IMR-90 (cell line): ENCODE measurements at regions not wholly inside any gene's neighbourhood (a gene's known extent, or its start where the extent isn't known, plus 50 kb on each side); places are given as distances from the start of the nearest gene placed in this dataset.

Experiments used
- ATAC-seq: fragments of 200-7000 bp; cut with Tn5 transposase; 2 replicates; pipeline ENCODE4 v1.9.1; 2020; ENCODE audit warnings: low read depth, mild to moderate bottlenecking, moderate library complexity
- BruUV-seq: library from RNA; stranded (reverse); fragments of 400-500 nt; replicated peaks from 2 replicates; lab custom pipeline; 2021; lab: Mats Ljungman, UMichigan
- CTCF ChIA-PET: fragments of 300-600 bp; formaldehyde crosslinking; extraction: SDS; loops from one replicate; lab custom pipeline; 2021; ENCODE audit warnings: antibody characterized with exemption; lab: Yijun Ruan, JAX
- POLR2A ChIA-PET: fragments of 300-600 bp; sonication (Branson Sonifier 250); formaldehyde crosslinking; loops from one replicate; lab custom pipeline; 2022; ENCODE audit warnings: antibody characterized with exemption; ENCODE audit not compliant: unreplicated experiment; lab: Charles Lee
- DNase-seq: peaks from one replicate; pipeline ENCODE4 v3.0.0; 2013
- H2AFZ ChIP-seq: replicated peaks from 2 replicates; pipeline ENCODE3; 2013; ENCODE audit warnings: low read length, mild to moderate bottlenecking; ENCODE audit not compliant: poor library complexity
- H2AK5ac ChIP-seq: 2 replicates; pipeline ENCODE4 v1.6.1; 2013; ENCODE audit warnings: low read depth, low read length, inconsistent platforms
- H2AK9ac ChIP-seq: replicated peaks from 2 replicates; pipeline ENCODE3; 2013; ENCODE audit warnings: mild to moderate bottlenecking, low read depth, low read length, moderate library complexity; ENCODE audit not compliant: poor library complexity
- H2BK120ac ChIP-seq: 2 replicates; pipeline ENCODE4 v1.6.1; 2013; ENCODE audit warnings: low read depth, low read length, inconsistent platforms
- H2BK15ac ChIP-seq: 3 replicates; pipeline ENCODE4 v1.6.1; 2013; ENCODE audit warnings: low read depth, low read length, inconsistent platforms
- H2BK20ac ChIP-seq: 2 replicates; pipeline ENCODE4 v1.6.1; 2013; ENCODE audit warnings: low read depth, mild to moderate bottlenecking, inconsistent platforms, low read length, moderate library complexity
- H2BK5ac ChIP-seq: 2 replicates; pipeline ENCODE4 v1.6.1; 2013; ENCODE audit warnings: mild to moderate bottlenecking, low read depth, low read length, inconsistent platforms; ENCODE audit not compliant: poor library complexity, severe bottlenecking
- H3K14ac ChIP-seq: replicated peaks from 2 replicates; pipeline ENCODE4 v1.6.1; 2013; ENCODE audit warnings: low read depth, low read length, inconsistent platforms
- H3K18ac ChIP-seq: 2 replicates; pipeline ENCODE4 v1.6.1; 2013; ENCODE audit warnings: low read depth, low read length, control low read depth
- H3K23ac ChIP-seq: 2 replicates; pipeline ENCODE4 v1.6.1; 2013; ENCODE audit warnings: low read depth, low read length, inconsistent platforms
- H3K27ac ChIP-seq: 2 replicates; pipeline ENCODE4 v1.5.1; 2013; ENCODE audit warnings: mild to moderate bottlenecking, control low read depth, low read length; ENCODE audit not compliant: insufficient read depth
- H3K27me3 ChIP-seq: 2 replicates; pipeline ENCODE4 v1.6.1; 2013; ENCODE audit warnings: low read length; ENCODE audit not compliant: control insufficient read depth, insufficient read depth
- H3K36me3 ChIP-seq: 2 replicates; pipeline ENCODE4 v1.6.1; 2013; ENCODE audit warnings: low read length, mixed read lengths; ENCODE audit not compliant: control insufficient read depth, insufficient read depth
- H3K4ac ChIP-seq: 2 replicates; pipeline ENCODE4 v1.6.1; 2013; ENCODE audit warnings: low read depth, low read length, inconsistent platforms
- H3K4me1 ChIP-seq: 2 replicates; pipeline ENCODE4 v1.6.1; 2013; ENCODE audit warnings: low read length, mixed read lengths; ENCODE audit not compliant: control insufficient read depth, insufficient read depth
- H3K4me2 ChIP-seq: 2 replicates; pipeline ENCODE4 v1.6.1; 2013; ENCODE audit warnings: low read depth, mild to moderate bottlenecking, control low read depth, low read length, moderate library complexity
- H3K4me3 ChIP-seq: 2 replicates; pipeline ENCODE4 v1.5.1; 2013; ENCODE audit warnings: low read depth, mild to moderate bottlenecking, control low read depth, low read length, moderate library complexity; ENCODE audit not compliant: insufficient read depth
- H3K56ac ChIP-seq: 2 replicates; pipeline ENCODE4 v1.6.1; 2013; ENCODE audit warnings: low read length, inconsistent platforms; ENCODE audit not compliant: insufficient read depth; ENCODE audit errors: extremely low read depth
- H3K79me1 ChIP-seq, 2 experiments: 2 replicates each; pipeline ENCODE4 v1.6.1; 2013; ENCODE audit warnings: low read length in 2 of 2, inconsistent platforms in 1 of 2, low read depth in 1 of 2
- H3K9ac ChIP-seq: 2 replicates; pipeline ENCODE4 v1.6.1; 2013; ENCODE audit warnings: low read depth, low read length, control low read depth
- H3K9me1 ChIP-seq: 2 replicates; pipeline ENCODE4 v1.6.1; 2013; ENCODE audit warnings: low read length, inconsistent platforms; ENCODE audit not compliant: insufficient read depth
- H3K9me3 ChIP-seq: 2 replicates; pipeline ENCODE4 v1.6.1; 2013; ENCODE audit warnings: low read length; ENCODE audit not compliant: control insufficient read depth, insufficient read depth
- H4K20me1 ChIP-seq: 2 replicates; pipeline ENCODE4 v1.6.1; 2013; ENCODE audit warnings: low read length, inconsistent platforms; ENCODE audit not compliant: insufficient read depth
- H4K5ac ChIP-seq: 2 replicates; pipeline ENCODE4 v1.6.1; 2013; ENCODE audit warnings: mild to moderate bottlenecking, low read depth, low read length, control low read depth
- H4K8ac ChIP-seq, 2 experiments: 2 replicates each; pipeline ENCODE4 v1.6.1; 2013; ENCODE audit warnings: low read depth in 2 of 2, low read length in 2 of 2, control low read depth in 1 of 2, inconsistent platforms in 1 of 2
- H4K91ac ChIP-seq: 2 replicates; pipeline ENCODE4 v1.6.1; 2013; ENCODE audit warnings: low read depth, low read length, inconsistent platforms; ENCODE audit not compliant: insufficient read depth
- RCOR1 ChIP-seq: IDR thresholded peaks from 2 replicates; pipeline ENCODE4 v1.6.1; 2012; ENCODE audit warnings: mild to moderate bottlenecking, low read length, improper control_type of control experiment; ENCODE audit not compliant: insufficient replicate concordance
- WGBS, 2 experiments: methylation state at CpG; one replicate each; pipeline versions ENCODE4 v1.1.5 to v1.1.7; 2013; ENCODE audit warnings: missing lambda C conversion rate in 2 of 2; ENCODE audit not compliant: insufficient read length in 1 of 2; ENCODE audit errors: extremely low coverage in 2 of 2; 5-methylcytosine and 5-hydroxymethylcytosine counted together
- dilution Hi-C: fragments of 300-500 bp; cut with HindIII; formaldehyde crosslinking; loops from one replicate; pipeline ENCODE4 v1.14.3; 2018; ENCODE audit warnings: low sequenced_read_pairs; ENCODE audit not compliant: unreplicated experiment
- in situ Hi-C: fragments of 300-500 bp; cut with MboI; formaldehyde crosslinking; loops from 3 replicates; pipeline ENCODE4 v1.14.3; 2019; ENCODE audit warnings: low sequenced_read_pairs, inconsistent platforms, mixed read lengths
- intact Hi-C: fragments of 100-400 bp; cut with micrococcal nuclease; formaldehyde crosslinking; loops from 2 replicates; pipeline ENCODE4 v1.10.0; 2022

DNA sequence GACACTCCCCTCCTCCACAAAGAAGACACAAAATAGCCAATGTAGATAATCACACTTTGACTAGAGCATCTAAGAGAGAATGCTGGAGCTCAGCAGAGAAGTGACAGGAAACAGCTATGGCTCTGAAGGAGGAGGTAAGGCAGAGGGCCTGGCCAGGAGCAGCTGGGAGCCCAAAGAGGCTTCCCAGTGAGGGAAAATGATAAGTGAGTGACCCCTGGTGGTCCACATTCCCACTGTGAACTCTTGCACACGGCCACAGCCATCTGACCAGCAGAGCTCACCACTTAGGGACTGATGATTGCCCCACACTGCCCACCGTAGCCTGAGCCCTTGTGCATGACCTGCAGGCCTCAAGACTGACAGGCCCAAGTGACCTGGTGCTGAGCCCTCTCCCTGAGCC, 162.7 kb upstream of the GALNTL6 start:
- Histone ChIP-seq H2BK120ac (no peak overlapping the region), H4K5ac (no peak overlapping the region), H3K36me3 (no peaks in the 10 kb centered on the region), H3K9me1 (no peaks in the 10 kb centered on the region), H4K8ac (no peak overlapping the region), H3K56ac (no peak overlapping the region), H2BK5ac (no peak overlapping the region), H3K4me3 (no peak overlapping the region), H3K18ac (no peak overlapping the region), H3K23ac (no peak overlapping the region), H3K79me1 (no peaks in the 10 kb centered on the region), H4K91ac (no peak overlapping the region), H4K20me1 (no peaks in the 10 kb centered on the region), H2AFZ (no peak overlapping the region), H3K14ac (no peak overlapping the region), H3K27ac (no peak overlapping the region), H3K4ac (no peak overlapping the region), H3K9me3 (peaks cover 12% of the 10 kb centered on the region), H2BK15ac (no peak overlapping the region), H3K9ac (no peak overlapping the region), H2AK5ac (no peak overlapping the region), H2AK9ac (no peak overlapping the region), H3K4me2 (no peak overlapping the region), H2BK20ac (no peak overlapping the region), H3K4me1 (no peaks in the 10 kb centered on the region), H3K27me3 (no peaks in the 10 kb centered on the region)
- ChIA-PET POLR2A (no interaction called here), CTCF (no interaction called here)
- in situ Hi-C loops (no loop called here), intact Hi-C loops (no loop called here), dilution Hi-C loops (no loop called here)
- BruUV-seq: no TSS peak
- ATAC-seq (no peak), DNase-seq (no peak)
- no peak for TF ChIP-seq RCOR1
- no CpG with 5 or more reads among the region's 2 CpGs for WGBS, 2 experiments
